SK-N-SH (cell line): ENCODE measurements at regions not wholly inside any gene's neighbourhood (a gene's known extent, or its start where the extent isn't known, plus 50 kb on each side); places are given as distances from the start of the nearest gene placed in this dataset.

Experiments
- CTCF ChIP-seq: fragments of 200-600 bp; sonication (generic); IDR thresholded peaks from 2 replicates; pipeline ENCODE4 v1.6.1; 2017; ENCODE audit warnings: antibody characterized with exemption, mild to moderate bottlenecking, moderate library complexity
- ELF1 ChIP-seq: IDR thresholded peaks from 2 replicates; pipeline ENCODE4 v1.4.0; 2012
- EP300 ChIP-seq, 2 experiments: IDR thresholded peaks; 2 replicates each; pipeline versions ENCODE4 v1.4.0 to v1.6.1; 2012; ENCODE audit warnings: borderline replicate concordance in 1 of 2, low read depth in 1 of 2, low read length in 1 of 2
- EZH2phosphoT487 ChIP-seq: fragments of 200-600 bp; sonication (generic); IDR thresholded peaks from 2 replicates; pipeline ENCODE4 v1.6.1; 2017; ENCODE audit warnings: low read depth, mixed run types, mild to moderate bottlenecking, antibody characterized with exemption, moderate library complexity, borderline replicate concordance
- JUND ChIP-seq: IDR thresholded peaks from 2 replicates; pipeline ENCODE4 v1.4.0; 2012
- NFIC ChIP-seq: IDR thresholded peaks from 2 replicates; pipeline ENCODE4 v1.4.0; 2012; ENCODE audit warnings: borderline replicate concordance
- PBX3 ChIP-seq: IDR thresholded peaks from 2 replicates; pipeline ENCODE4; 2012
- POLR2AphosphoS5 ChIP-seq: IDR thresholded peaks from 2 replicates; pipeline ENCODE4 v1.6.1; 2012; ENCODE audit warnings: low read depth, low read length
- SIN3A ChIP-seq: IDR thresholded peaks from 2 replicates; pipeline ENCODE4 v1.6.1; 2012; ENCODE audit warnings: low read depth, mild to moderate bottlenecking, low read length, moderate library complexity, borderline replicate concordance
- SMC3 ChIP-seq: IDR thresholded peaks from 2 replicates; pipeline ENCODE4 v1.6.1; 2012; ENCODE audit warnings: low read depth, low read length, improper control_type of control experiment
- TAF1 ChIP-seq: IDR thresholded peaks from 2 replicates; pipeline ENCODE4 v1.6.1; 2012; ENCODE audit warnings: low read depth, mild to moderate bottlenecking, low read length, moderate library complexity, borderline replicate concordance
- USF2 ChIP-seq: fragments of 150-350 bp; IDR thresholded peaks from 2 replicates; pipeline ENCODE4 v1.6.1; 2017; ENCODE audit warnings: antibody characterized with exemption, low read length, low read depth, borderline replicate concordance
- TF ChIP-seq, protein P1 (sequence below): IDR thresholded peaks from 2 replicates; pipeline ENCODE4 v1.4.0; 2012; ENCODE audit warnings: low read depth, borderline replicate concordance
- TF ChIP-seq, protein P2 (sequence below): IDR thresholded peaks from 2 replicates; pipeline ENCODE4 v1.4.0; 2012; ENCODE audit warnings: low read depth

DNA sequence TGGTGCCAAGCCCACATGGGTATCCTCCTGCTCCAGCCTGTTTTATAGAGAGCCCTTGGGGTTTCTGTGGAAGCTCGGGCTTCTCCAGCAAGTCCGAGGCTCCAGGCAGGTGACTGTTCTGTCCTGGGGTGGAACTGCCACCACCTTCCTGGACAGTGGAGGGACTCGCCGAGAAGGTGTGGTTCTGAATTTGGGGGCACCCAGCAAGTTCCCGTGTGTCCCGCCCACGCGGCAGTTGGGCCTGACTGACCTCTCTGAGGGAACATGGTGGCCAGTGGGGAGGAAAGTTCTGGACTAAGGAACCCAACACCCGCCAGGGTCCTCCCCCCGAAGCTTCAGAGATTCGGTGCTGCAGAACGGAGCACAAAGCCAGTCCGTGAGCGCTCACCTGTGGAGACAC, 158.1 kb upstream of the C1orf174 start:
- TF ChIP-seq CTCF, result no peak
- TF ChIP-seq EZH2phosphoT487, result no peak
- no peak for TF ChIP-seq EP300 (IDR thresholded peaks at IDR 0.05; ENCODE audit: borderline replicate concordance in 1 of 2, low read depth in 1 of 2, low read length in 1 of 2)
- TF ChIP-seq SMC3, result no peak
- no peak for TF ChIP-seq PBX3
- TF ChIP-seq, protein P1, sequence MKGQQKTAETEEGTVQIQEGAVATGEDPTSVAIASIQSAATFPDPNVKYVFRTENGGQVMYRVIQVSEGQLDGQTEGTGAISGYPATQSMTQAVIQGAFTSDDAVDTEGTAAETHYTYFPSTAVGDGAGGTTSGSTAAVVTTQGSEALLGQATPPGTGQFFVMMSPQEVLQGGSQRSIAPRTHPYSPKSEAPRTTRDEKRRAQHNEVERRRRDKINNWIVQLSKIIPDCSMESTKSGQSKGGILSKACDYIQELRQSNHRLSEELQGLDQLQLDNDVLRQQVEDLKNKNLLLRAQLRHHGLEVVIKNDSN, result no peak
- no peak for TF ChIP-seq SIN3A
- no peak for TF ChIP-seq NFIC
- no peak for TF ChIP-seq TAF1
- TF ChIP-seq, protein P2, sequence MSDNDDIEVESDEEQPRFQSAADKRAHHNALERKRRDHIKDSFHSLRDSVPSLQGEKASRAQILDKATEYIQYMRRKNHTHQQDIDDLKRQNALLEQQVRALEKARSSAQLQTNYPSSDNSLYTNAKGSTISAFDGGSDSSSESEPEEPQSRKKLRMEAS, result no peak
- TF ChIP-seq POLR2AphosphoS5, result no peak
- TF ChIP-seq ELF1, result no peak
- TF ChIP-seq JUND, result no peak
- no peak for TF ChIP-seq USF2
